Astrocyte (in vitro differentiated cells and primary cell): ENCODE measurements at regions not wholly inside any gene's neighbourhood (a gene's known extent, or its start where the extent isn't known, plus 50 kb on each side); places are given as distances from the start of the nearest gene placed in this dataset.

Experiments used
- CTCF ChIP-seq: IDR thresholded peaks from 2 replicates; pipeline ENCODE4 v1.5.1; 2011; ENCODE audit warnings: low read depth, mild to moderate bottlenecking, inconsistent platforms, low read length, moderate library complexity; ENCODE audit not compliant: insufficient read depth
- EZH2 ChIP-seq: IDR thresholded peaks from 2 replicates; pipeline ENCODE4 v1.6.1; 2012; ENCODE audit warnings: mild to moderate bottlenecking, low read length, inconsistent platforms; ENCODE audit not compliant: insufficient read depth

GRCh38 chr2:21423854-21424253 lies 300.1 kb downstream of the TDRD15 start:
- no peak for TF ChIP-seq CTCF
- no peak for TF ChIP-seq EZH2
